ENCODE measurements at regions not wholly inside any gene's neighbourhood (a gene's known extent, or its start where the extent isn't known, plus 50 kb on each side); places are given as distances from the start of the nearest gene placed in this dataset.
A peak's percentile ranks its signal among the peaks of the same experiment; 100 is the strongest.

DNA sequence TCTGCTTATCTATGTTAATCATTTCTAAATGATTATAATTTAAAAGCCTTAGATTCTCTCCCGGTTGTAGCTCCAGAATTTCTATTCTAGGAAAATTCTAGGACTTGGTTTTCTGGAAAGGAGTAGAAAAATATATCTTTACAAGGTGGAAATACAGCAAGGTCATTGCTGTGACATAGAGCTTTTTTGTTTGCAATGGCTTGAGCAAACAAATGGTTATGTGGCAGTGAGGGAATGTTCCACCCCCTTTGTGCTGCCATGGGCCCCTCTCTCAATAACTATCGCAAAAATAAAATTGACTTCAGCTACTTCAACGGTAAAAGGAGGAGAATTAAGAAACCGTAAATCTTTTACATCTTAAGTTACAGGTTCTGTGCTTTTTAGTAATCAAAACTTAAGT, 517.1 kb downstream of the EPHA3 start:
- intact Hi-C loops (cut with micrococcal nuclease; ENCODE audit: unreplicated experiment) (no loop called here), in situ Hi-C loops (cut with HindIII; ENCODE audit: extremely low pct_ligation_motif_present, low pct_unique_long_range_greater_than_20kb) (no loop called here)
- CTCF ChIA-PET (ENCODE audit: low intra/inter-chr PET ratio, low total read pairs), result no interaction called here
- Histone ChIP-seq H2AFZ (ENCODE audit: low read length) (no peak overlapping the region), H3K36me3 (replicated peaks in 1 of 2; ENCODE audit: control insufficient read depth in 1 of 2, insufficient read depth in 2 of 2, low read length in 2 of 2) (no peaks in the 10 kb centered on the region), H4K20me1 (ENCODE audit: insufficient read depth, low read length) (no peaks in the 10 kb centered on the region), H3K9me3 (ENCODE audit: low read length) (no peaks in the 10 kb centered on the region), H3K4me3 (replicated peaks in 1 of 3; ENCODE audit: insufficient read depth in 1 of 3, low read depth in 2 of 3, low read length in 3 of 3) (no peak overlapping the region), H3K27ac (ENCODE audit: extremely low read length, insufficient read depth, low read length) (no peak overlapping the region), H3K27me3 (ENCODE audit: control insufficient read depth in 1 of 2, insufficient read depth in 2 of 2, low read length in 2 of 2) (0 out of 5 replicates have a peak, but pooled peaks cover 0 to 3% of the 10 kb centered on the region in 2 experiments), H3K79me2 (ENCODE audit: insufficient read depth, low read length) (no peaks in the 10 kb centered on the region), H3K4me1 (ENCODE audit: insufficient read depth, low read length) (peaks cover 25% of the 10 kb centered on the region), H3K4me2 (ENCODE audit: low read depth, low read length) (0 out of 2 replicates have a peak overlapping the region, but pooled peaks have one; percentile 12), H3K9ac (ENCODE audit: insufficient read depth, low read depth, low read length) (no peak overlapping the region)
- 21% methylated on average over 4 of the region's 4 CpGs for WGBS (ENCODE audit: low lambda C conversion rate)
- FAIRE-seq (no peak), ATAC-seq (peak; percentile 79), DNase-seq (ENCODE audit: low spot score) (peak; percentile 68)
- no TSS peak for BruUV-seq (replicated peaks)
- POLR2A ChIA-PET, result no interaction called here
- TF ChIP-seq ZNF644 (CRISPR knock-in tag; IDR thresholded peaks at IDR 0.05; ENCODE audit: low read depth) (0 out of 2 replicates have a peak, but pooled peaks have one; percentile 71), POGZ (CRISPR knock-in tag; IDR thresholded peaks at IDR 0.05) (0 out of 2 replicates have a peak, but pooled peaks have one; percentile 18), MAF1 (CRISPR knock-in tag; IDR thresholded peaks at IDR 0.05; ENCODE audit: borderline replicate concordance) (no peak), ZNF713 (CRISPR knock-in tag; IDR thresholded peaks at IDR 0.05) (no peak), E2F1 (CRISPR knock-in tag; IDR thresholded peaks at IDR 0.05) (no peak), BCL6 (CRISPR knock-in tag; IDR thresholded peaks at IDR 0.05) (peak; percentile 35; the same call in 1 of the 2 replicates), PAXIP1 (CRISPR knock-in tag; conservative IDR thresholded peaks at IDR 0.05) (0 out of 2 replicates have a peak, but pooled peaks have one; percentile 25), NFIC (IDR thresholded peaks at IDR 0.05; ENCODE audit: low read length) (peak; percentile 29; the same call in 1 of the 2 replicates), PITX1 (CRISPR knock-in tag; IDR thresholded peaks at IDR 0.05) (no peak), NCOA2 (CRISPR knock-in tag; IDR thresholded peaks at IDR 0.05) (peak; percentile 39), AHDC1 (CRISPR knock-in tag; IDR thresholded peaks at IDR 0.05; ENCODE audit: borderline replicate concordance) (peak; percentile 86; the same call in 1 of the 2 replicates), NFYC (CRISPR knock-in tag; IDR thresholded peaks at IDR 0.05) (no peak), SOX5 (CRISPR knock-in tag; IDR thresholded peaks at IDR 0.05; ENCODE audit: borderline replicate concordance) (0 out of 2 replicates have a peak, but pooled peaks have one; percentile 37), ZNF776 (CRISPR knock-in tag; IDR thresholded peaks at IDR 0.05) (no peak), HMG20A (CRISPR knock-in tag; IDR thresholded peaks at IDR 0.05; ENCODE audit: borderline replicate concordance) (peak; percentile 74), MXD3 (CRISPR knock-in tag; IDR thresholded peaks at IDR 0.05) (no peak)

Measured in HepG2 (cell line).